DND-41 (cell line): ENCODE measurements at regions not wholly inside any gene's neighbourhood (a gene's known extent, or its start where the extent isn't known, plus 50 kb on each side); places are given as distances from the start of the nearest gene placed in this dataset.

Source experiments
- CTCF ChIP-seq: IDR thresholded peaks from 2 replicates; pipeline ENCODE4 v1.5.1; 2012; ENCODE audit warnings: borderline replicate concordance, low read length, moderate library complexity, mild to moderate bottlenecking; ENCODE audit not compliant: poor library complexity, severe bottlenecking; ENCODE audit errors: extremely low read depth
- EZH2 ChIP-seq: IDR thresholded peaks from 3 replicates; pipeline ENCODE4 v1.6.1; 2012; ENCODE audit warnings: borderline replicate concordance, low read depth, mild to moderate bottlenecking, moderate library complexity, low read length, inconsistent platforms; ENCODE audit not compliant: severe bottlenecking

GRCh38 chr14:98937712-98938505, 334.1 kb downstream of the BCL11B start:
- no peak for TF ChIP-seq CTCF
- TF ChIP-seq EZH2 = no peak
